ENCODE measurements at regions not wholly inside any gene's neighbourhood (a gene's known extent, or its start where the extent isn't known, plus 50 kb on each side); places are given as distances from the start of the nearest gene placed in this dataset.

DNA sequence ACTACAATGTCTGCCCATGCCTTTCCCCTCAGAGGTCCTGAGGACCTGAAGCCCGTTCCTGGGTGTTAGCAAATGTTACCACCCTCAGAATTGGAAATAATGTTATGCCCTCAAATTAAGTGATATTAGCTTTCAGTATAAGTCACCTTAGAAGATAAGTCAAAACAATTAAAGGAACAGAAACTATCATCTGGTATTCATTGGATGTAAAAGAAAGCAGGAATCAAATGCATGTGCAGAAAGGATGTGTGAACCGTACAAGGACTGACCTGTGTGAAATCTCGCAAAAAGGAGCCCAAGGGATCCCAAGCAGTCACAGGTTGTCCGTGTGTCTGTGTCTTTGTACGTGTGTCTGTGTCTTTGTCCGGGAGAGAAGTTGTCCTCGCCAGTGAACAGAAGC is 51.6 kb upstream of the TAB2 start:
- Mint-ChIP-seq H3K4me3 (peak overlapping the region; percentile 28), H3K27me3 (no peaks in the 10 kb centered on the region), H3K27ac (peak overlapping the region; percentile 58), H3K4me1 (peaks cover 40% of the 10 kb centered on the region), H3K9me3 (no peaks in the 10 kb centered on the region), H3K36me3 (peaks cover 16% of the 10 kb centered on the region)
- DNase-seq (no peak), ATAC-seq (ENCODE audit: low read depth) (no peak)
- POLR2A ChIA-PET = no interaction called here

DNA sequence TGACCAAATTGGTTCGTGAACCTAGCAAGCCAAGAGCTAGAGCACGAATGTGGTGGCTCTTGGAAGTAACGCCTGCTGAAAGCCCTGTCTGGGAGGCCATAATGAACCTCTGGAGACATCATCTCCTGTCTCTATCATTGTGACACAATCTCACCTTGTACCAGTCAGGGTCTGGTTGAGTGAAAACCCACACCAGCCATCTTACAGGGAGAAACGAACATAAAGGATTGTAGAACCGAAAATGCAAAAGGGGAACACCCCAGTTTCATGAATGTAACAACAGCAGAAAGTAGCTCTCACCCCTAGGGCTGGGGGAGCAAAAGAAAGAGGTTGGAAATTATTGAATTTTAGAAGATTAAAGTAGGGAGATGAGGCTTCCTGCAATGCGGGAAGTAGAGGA is 50.9 kb upstream of the TAB2 start:
- Mint-ChIP-seq H3K27me3 (no peaks in the 10 kb centered on the region), H3K4me3 (no peak overlapping the region), H3K4me1 (peaks cover 42% of the 10 kb centered on the region), H3K36me3 (peaks cover 18% of the 10 kb centered on the region), H3K9me3 (no peaks in the 10 kb centered on the region), H3K27ac (no peak overlapping the region)
- POLR2A ChIA-PET = no interaction called here
- ATAC-seq (ENCODE audit: low read depth) (no peak), DNase-seq (no peak)

DNA sequence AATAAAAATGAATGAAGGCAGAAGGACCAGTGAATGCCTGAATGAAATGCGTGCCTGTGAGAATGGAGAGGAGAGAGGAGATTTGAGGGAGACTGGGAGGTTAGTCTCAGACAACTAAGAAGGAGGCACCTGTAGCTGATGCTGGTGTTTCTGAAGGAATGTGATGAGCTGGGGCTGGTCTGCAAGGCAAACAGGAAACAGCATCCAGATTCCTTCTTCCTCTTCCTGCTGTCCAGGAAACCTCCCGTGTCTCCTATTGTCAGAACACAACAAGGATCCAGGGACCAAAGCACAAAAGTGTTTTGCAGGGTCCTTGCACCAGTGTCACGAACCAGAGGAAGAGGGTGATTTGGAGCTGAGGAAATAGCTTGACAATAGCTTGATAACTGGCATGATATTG is 50.4 kb upstream of the TAB2 start:
- Mint-ChIP-seq H3K4me3 (no peak overlapping the region), H3K27ac (no peak overlapping the region), H3K9me3 (no peaks in the 10 kb centered on the region), H3K4me1 (peaks cover 42% of the 10 kb centered on the region), H3K36me3 (peaks cover 19% of the 10 kb centered on the region), H3K27me3 (no peaks in the 10 kb centered on the region)
- ATAC-seq (ENCODE audit: low read depth) (no peak), DNase-seq (no peak)
- POLR2A ChIA-PET = interaction anchor here (1.0 kb wide), 1 partner anchor 50 kb away, joined by 3 read pairs; the partner anchor contains the start of gene TAB2

DNA sequence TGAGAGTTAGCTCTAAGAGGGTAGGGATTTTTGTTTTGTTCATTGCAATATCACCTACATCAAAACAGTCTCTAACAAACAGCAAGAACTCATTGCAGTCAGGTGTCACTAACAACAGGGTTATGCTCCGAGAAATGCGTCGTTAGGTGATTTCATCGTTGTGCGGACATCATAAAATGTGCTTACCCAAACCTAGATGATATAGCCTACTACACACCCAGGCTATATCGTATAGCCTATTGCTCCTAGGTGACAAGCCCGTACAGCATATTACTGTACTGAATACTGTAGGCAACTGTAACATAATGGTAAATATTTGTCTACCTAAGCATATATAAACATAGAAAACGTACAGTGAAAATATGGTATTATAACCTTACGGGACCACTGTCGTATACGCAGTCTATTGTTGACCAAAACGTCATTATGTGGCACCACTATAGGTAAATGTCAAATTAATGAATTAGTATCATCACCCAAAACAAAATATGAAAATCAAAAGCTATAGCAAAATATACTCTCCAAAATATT is 49.9 kb upstream of the TAB2 start:
- Mint-ChIP-seq H3K27me3 (no peaks in the 10 kb centered on the region), H3K4me1 (peaks cover 46% of the 10 kb centered on the region), H3K27ac (no peak overlapping the region), H3K9me3 (no peaks in the 10 kb centered on the region), H3K4me3 (no peak overlapping the region), H3K36me3 (peaks cover 22% of the 10 kb centered on the region)
- POLR2A ChIA-PET = interaction anchor here (1.0 kb wide), 1 partner anchor 49 kb away, joined by 3 read pairs; the partner anchor contains the start of gene TAB2
- DNase-seq (no peak), ATAC-seq (ENCODE audit: low read depth) (no peak)
